Esophagus muscularis mucosa (tissue), 4 donors: ENCODE measurements at regions not wholly inside any gene's neighbourhood (a gene's known extent, or its start where the extent isn't known, plus 50 kb on each side); places are given as distances from the start of the nearest gene placed in this dataset.

ENCODE experiments used
- EP300 ChIP-seq: sonication (generic); formaldehyde crosslinking; IDR thresholded peaks from one replicate; pipeline ENCODE4 v1.6.1; 2017; ENCODE audit warnings: antibody characterized with exemption
- POLR2A ChIP-seq: fragments of 450-650 bp; IDR thresholded peaks from one replicate; pipeline ENCODE4 v1.6.1; 2017; ENCODE audit warnings: antibody characterized with exemption, moderate library complexity, mild to moderate bottlenecking, low read depth
- POLR2AphosphoS5 ChIP-seq, 2 donors: sonication (generic); formaldehyde crosslinking; IDR thresholded peaks; one replicate each; pipeline ENCODE4 v1.6.1; 2017; ENCODE audit warnings: antibody characterized with exemption in 2 of 2
- TF ChIP-seq, protein P1 (sequence below), 3 experiments: fragments of 200-600 bp in 2 of 3; fragments of 450-650 bp in 1 of 3; sonication (generic) in 2 of 3; IDR thresholded peaks; one replicate each; pipeline ENCODE4 v1.5.1; 2017 to 2019; ENCODE audit warnings: antibody characterized with exemption in 3 of 3, mild to moderate bottlenecking in 2 of 3, moderate library complexity in 1 of 3

DNA sequence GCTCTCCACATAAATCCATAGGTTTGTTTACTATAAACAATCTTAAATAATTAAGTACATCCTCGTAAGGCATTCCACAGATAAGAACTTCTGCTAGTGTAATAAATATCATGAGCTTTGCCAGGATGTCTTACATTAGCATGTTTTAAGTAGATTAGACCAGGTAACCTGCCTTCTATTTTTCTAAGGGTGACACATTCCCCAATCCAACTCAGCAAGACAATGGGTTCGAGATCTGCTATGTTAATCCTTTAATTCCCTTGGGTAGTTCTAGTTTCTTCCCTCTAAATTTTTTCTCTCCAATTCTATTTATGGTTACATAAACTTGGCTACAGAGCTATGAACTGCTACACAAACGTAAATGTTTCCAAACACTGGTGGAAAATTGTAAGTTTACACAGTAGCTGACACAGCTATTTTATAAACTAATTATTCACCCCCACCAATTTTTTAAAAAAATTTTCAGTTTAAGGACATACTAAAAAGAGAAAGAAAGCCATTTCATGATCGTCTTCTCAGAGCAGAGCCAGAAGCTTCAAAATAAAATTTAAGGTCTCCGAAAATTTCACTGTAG, 386.5 kb upstream of the SLC39A10 start:
- TF ChIP-seq, protein P1, sequence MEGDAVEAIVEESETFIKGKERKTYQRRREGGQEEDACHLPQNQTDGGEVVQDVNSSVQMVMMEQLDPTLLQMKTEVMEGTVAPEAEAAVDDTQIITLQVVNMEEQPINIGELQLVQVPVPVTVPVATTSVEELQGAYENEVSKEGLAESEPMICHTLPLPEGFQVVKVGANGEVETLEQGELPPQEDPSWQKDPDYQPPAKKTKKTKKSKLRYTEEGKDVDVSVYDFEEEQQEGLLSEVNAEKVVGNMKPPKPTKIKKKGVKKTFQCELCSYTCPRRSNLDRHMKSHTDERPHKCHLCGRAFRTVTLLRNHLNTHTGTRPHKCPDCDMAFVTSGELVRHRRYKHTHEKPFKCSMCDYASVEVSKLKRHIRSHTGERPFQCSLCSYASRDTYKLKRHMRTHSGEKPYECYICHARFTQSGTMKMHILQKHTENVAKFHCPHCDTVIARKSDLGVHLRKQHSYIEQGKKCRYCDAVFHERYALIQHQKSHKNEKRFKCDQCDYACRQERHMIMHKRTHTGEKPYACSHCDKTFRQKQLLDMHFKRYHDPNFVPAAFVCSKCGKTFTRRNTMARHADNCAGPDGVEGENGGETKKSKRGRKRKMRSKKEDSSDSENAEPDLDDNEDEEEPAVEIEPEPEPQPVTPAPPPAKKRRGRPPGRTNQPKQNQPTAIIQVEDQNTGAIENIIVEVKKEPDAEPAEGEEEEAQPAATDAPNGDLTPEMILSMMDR (IDR thresholded peaks at IDR 0.05) = no peak
- TF ChIP-seq POLR2AphosphoS5 (IDR thresholded peaks at IDR 0.05) (no peak), EP300 (no peak), POLR2A (no peak)
